GM18520 (cell line): ENCODE measurements at regions not wholly inside any gene's neighbourhood (a gene's known extent, or its start where the extent isn't known, plus 50 kb on each side); places are given as distances from the start of the nearest gene placed in this dataset.
"Not testable (repeated sequence)": the region's sequence is repeated elsewhere in the genome, so short reads cannot be mapped to it uniquely, and the experiment has no call there.

Experiments used
- ATAC-seq: cut with Tn5 transposase; IDR thresholded peaks from one replicate; pipeline ENCODE4 v1.9.1; 2021; ENCODE audit not compliant: unreplicated experiment

DNA sequence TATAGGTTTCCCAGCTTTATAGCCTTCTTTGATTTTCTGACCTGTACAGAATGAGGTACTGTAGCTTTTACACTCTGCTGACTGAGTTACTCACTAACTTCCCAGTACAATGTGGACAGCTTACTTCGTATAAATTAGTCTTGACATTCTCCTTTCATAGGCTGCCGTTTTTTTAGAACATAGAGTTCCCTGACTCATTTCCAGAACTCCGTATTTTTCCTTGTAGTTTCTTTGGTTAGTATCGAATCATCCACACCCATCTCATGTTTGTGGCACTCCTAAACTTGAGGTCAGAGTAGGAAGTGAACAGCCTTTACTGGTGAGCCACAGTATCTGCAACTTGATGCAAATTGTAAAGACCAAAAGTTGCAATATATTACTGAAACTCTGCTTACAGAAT is 303.9 kb downstream of the SLITRK5 start:
- ATAC-seq, result no peak

GRCh38 chr13:87976650-87977049 is 305.5 kb downstream of the SLITRK5 start:
- ATAC-seq, result not testable (repeated sequence)

- ATAC-seq, result no peak
Observed at GRCh38 chr13:87981416-87981815, 310.2 kb downstream of the SLITRK5 start.

DNA sequence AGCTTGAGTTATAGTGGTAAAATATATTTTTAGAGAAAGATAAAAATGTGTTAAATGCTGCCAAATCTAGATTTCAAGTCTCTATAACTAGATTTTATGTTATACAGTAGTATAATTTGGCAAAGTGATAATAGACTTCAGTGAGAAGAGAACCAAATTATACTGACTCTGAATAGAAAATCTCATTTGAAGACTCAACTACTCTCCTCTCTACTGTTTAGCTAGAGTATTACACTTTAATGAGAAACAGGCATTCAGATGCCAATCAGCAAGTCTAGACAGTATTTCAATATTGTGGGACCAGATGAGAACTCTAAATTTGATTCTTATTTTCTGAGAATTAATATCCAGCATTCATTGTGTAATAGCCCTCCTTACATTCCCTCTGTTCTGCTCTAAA is 311.2 kb downstream of the SLITRK5 start:
- no peak for ATAC-seq

DNA sequence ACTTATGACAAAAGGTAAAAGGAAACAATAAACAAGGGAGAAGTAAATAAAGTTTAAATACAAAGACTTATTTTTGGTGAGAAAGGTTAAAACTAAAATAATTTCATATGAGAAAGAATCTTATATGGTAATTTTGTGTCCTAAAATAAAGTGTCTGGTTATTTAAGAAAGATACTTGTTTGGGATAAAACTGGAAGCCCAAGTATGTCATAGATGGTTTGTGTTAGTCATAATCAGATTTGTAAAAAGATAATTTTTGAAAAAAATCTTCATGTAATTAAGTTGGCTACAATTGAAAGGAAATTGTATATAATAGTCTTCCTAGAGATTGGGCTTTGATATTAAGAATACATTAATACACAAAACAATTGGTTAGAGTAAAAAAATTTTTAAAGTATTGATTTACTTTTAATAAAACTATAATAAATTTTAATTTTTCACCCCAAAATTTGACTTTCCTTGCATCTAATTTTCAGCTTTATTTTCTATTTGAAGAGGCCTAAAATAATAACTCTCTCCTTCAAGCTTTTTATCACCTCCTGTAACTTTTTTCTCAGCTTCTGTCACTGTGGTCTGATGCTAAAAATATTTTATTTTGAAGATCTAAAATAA is 315.6 kb downstream of the SLITRK5 start:
- ATAC-seq, result no peak

GRCh38 chr13:87998081-87998480 is 326.9 kb downstream of the SLITRK5 start:
- ATAC-seq, result no peak

GRCh38 chr13:87999240-87999700 is 328.1 kb downstream of the SLITRK5 start:
- ATAC-seq, result no peak

DNA sequence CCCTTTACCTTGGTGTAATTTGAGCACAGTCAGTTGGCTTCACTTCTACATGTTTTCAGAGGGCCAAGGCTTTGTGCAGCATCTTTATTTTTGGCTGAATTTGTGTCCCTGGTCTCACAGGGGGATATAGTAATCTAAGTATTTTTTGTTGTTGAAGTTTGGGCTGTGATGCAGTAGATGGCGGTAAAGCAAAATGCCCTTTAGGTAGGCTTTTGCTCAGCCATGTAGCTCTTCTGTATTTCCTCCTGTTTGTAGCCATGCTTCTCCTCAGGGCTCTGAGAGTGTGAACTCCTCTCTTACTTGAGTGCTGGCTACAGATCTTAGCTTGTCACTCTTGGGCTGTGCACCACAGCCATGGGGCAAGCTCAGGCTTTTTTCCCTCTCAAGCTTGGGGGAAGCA is 328.6 kb downstream of the SLITRK5 start:
- no peak for ATAC-seq

DNA sequence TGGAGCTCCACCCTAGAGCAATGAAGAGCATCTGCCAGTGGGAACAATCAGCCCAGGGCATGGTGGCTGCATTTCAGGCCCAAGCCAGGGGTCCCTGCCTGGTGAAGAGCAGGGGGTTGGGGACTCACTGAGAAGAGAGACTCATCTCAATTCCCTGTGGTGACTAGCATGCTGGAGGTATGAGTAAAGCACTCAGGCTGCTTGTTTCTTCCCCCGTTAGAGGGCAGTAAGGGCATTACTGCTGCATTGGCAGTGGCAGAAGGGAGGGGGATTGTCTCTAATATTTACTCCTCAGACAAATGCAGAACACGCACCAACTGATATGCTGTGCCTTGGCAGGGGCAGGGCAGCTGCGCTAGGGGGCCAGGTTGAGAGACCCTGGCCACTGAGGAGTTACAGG is 329.1 kb downstream of the SLITRK5 start:
- no peak for ATAC-seq

GRCh38 chr13:88000787-88001186 is 329.6 kb downstream of the SLITRK5 start:
- ATAC-seq, result no peak

DNA sequence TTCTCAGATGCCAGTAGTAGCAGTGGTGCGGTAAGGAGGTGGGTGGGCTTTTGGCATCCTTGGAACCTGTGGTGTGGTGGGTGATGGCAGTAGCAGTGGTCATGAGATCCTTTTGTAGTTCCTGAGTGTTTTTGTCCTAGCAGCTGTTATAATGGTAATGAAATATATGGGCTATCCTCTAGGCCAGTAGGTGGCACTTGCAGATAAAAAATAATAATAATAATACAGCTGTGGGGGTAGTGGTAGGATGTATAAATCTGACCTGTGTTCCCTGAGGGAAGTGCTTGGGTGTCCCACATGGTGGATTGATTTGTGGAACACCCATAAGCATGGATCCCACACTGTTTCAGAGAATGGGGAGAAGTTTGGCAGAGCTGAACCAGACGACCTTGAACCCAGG is 334.0 kb downstream of the SLITRK5 start:
- no peak for ATAC-seq

DNA sequence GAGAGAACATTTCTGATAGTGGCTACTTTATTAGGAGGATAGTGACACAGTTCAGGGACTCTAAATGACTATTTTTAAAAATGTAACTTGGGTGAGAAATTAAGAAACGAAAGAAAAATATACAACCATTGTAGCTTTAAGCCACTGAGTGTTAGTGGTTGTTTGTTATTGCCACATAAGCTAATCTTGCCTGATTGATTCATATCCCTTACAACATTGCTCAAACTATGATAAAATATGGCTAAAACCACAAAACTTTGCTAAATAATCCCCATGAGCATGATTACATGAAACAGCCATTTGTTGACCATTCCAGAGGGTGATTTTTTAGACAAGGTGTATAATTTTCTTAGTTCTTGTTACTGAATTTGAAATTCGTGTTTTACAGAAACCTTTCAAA is 343.4 kb downstream of the SLITRK5 start:
- no peak for ATAC-seq

DNA sequence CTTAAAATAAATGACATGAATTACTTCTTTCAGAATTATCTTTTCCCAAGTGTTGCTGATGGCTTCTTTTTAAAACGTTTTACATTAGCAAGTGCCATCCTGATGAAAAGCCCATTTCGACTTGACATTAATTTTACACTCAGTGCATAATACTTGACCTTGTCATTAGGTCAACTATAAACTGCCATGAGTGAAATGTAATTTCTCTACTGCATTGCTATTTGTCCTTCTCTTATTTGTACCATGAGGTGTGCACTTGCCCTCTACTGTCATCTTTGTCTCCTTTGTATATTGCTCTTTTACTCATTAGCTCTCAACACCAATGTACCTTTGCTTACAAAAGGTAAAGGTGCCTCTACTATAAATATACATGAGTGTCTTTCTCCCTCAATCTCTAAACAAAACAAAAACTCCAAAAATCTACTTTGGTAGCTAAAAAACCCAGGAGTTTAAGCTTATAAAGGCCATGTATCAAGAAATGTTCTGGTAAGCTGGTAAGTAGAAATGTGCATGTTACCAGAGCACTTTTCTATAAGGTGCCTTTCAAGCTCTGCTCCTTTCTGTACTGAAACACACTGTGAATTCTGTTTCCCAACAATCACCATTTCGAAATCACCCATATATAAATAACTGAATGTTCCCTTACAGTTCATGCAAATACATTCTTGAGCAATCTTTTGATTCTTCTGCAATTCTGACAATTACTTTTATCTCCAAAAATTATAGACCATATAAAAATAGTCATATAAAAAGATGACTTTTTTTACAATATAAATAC is 351.4 kb downstream of the SLITRK5 start:
- ATAC-seq, result no peak

DNA sequence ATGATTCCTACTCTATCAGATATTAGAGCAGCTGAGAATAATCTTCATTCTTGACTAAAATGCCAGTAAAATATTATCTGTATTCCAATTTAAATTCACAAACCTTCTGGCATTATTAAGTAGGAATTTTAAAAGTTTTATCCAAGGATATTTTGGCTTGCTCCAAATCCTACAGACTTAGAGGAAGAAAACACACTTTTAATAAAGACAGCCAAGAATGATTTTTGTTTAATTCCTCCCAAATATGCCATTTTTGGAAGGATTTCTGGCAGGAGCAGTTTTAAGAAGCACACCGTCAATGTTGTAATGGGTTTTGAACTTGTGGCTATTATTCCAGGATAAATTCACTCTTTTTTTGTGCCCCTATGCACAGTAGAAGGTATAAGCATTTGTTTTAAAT is 355.1 kb downstream of the SLITRK5 start:
- ATAC-seq, result no peak

DNA sequence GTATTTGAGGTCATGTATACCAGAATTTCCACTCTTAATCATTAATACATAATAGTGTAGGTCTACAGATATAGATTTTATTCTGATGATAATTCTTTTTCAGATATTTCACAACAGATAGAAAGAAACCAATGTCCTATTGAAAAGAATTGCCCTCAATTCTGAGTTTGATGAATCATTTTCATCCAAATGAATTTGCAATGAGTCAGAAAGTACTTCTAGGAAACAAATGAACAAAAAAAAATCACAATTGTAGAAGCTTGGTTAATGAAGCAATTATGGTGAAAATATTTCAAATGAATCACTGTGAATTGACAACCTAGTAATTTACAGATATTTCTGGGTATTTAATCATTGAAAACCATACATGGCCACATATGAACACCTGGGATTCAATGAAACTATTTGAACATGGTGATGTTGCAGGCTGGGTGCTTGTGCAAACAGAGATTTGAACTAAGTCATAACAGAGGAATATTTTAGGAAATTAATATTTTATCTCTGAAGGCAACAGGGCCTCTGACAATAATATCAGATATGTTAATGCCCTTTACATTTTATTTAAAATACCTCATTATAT is 360.9 kb downstream of the SLITRK5 start:
- no peak for ATAC-seq

- not testable (repeated sequence) for ATAC-seq
Observed at GRCh38 chr13:88036205-88036604, 365.0 kb downstream of the SLITRK5 start.

DNA sequence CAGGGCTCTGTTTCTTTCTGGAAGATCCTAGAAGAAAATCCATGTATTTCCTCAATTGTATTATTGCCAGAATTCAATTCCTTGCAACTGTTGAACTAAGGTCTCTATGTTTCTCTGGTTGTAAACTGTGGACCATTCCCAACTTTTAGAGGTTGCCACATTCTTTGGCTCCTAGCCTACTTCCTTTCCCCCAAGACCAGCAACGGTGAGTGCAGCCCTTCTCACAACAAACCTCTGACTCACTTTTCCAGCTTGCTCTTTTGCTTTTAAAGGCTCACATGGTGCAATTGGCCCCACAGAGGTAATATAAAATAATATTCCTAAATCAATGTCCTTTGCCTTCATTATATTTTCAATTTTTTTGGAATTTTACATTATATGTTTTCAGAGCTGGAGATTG is 371.3 kb downstream of the SLITRK5 start:
- no peak for ATAC-seq

GRCh38 chr13:88051746-88052482 is 380.7 kb downstream of the SLITRK5 start:
- no peak for ATAC-seq

- ATAC-seq, result no peak
Observed at GRCh38 chr13:88063741-88064140, 392.6 kb downstream of the SLITRK5 start.

GRCh38 chr13:88066847-88067246 is 395.7 kb downstream of the SLITRK5 start:
- ATAC-seq, result no peak

- ATAC-seq, result no peak
Observed at GRCh38 chr13:88068316-88068715, 397.1 kb downstream of the SLITRK5 start.

DNA sequence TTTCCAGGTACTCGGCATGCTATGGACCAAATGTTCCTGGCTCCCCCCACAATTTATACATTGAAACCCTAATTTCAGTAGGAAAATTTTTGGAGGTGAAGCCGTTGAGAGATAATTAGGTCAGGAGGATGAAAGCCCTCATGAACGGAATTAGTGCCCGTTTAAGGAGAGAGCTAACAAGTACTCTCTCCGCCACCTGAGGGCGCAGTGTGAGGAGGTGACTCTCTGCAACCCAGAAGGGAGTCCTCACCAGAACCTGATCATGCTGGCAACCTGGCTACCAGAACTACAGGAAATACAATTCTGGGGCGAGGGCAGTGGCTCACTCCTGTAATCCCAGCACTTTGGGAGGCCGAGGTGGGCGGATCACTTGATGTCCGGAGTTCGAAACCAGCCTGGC is 397.8 kb downstream of the SLITRK5 start:
- no peak for ATAC-seq
